GM18517 (cell line): ENCODE measurements at regions not wholly inside any gene's neighbourhood (a gene's known extent, or its start where the extent isn't known, plus 50 kb on each side); places are given as distances from the start of the nearest gene placed in this dataset.
"Not testable (repeated sequence)": the region's sequence is repeated elsewhere in the genome, so short reads cannot be mapped to it uniquely, and the experiment has no call there.

Source experiments
- ATAC-seq: cut with Tn5 transposase; IDR thresholded peaks from one replicate; pipeline ENCODE4 v1.9.1; 2021; ENCODE audit warnings: mild to moderate bottlenecking, moderate library complexity; ENCODE audit not compliant: unreplicated experiment

DNA sequence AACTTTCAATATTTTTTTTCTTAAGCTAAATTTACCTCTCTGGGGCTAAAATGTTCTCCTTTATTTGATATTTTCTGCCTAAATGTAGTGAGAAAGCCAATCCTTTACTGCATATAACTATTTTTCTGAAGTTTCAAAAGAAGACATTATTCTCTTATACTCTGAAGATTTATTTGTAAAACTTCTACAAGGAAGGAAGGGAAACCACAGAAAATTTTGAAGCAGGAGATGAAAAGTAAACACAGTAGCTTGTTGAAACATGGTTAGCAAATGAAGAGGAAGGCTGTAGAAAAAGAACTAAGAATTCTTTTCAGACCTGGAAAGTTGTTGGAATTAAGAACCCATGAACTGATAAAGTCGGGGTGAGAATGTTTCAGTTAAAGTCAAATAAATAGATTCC, 330.3 kb downstream of the HGF start:
- ATAC-seq = no peak

DNA sequence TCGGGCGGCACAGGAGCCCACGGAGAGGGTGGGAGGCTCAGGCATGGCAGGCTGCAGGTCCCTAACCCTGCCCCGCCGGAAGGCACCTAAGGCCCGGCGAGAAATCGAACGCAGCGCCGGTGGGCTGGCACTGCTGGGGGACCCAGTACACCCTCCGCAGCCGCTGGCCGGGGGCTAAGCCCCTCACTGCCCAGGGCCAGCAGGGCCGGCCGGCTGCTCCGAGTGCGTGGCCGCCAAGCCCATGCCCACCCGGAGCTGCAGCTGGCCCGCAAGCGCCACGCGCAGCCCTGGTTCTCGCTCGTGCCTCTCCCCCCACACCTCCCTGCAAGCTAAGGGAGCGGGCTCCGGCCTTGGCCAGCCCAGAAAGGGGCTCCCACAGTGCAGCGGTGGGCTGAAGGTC, 332.7 kb downstream of the HGF start:
- not testable (repeated sequence) for ATAC-seq

DNA sequence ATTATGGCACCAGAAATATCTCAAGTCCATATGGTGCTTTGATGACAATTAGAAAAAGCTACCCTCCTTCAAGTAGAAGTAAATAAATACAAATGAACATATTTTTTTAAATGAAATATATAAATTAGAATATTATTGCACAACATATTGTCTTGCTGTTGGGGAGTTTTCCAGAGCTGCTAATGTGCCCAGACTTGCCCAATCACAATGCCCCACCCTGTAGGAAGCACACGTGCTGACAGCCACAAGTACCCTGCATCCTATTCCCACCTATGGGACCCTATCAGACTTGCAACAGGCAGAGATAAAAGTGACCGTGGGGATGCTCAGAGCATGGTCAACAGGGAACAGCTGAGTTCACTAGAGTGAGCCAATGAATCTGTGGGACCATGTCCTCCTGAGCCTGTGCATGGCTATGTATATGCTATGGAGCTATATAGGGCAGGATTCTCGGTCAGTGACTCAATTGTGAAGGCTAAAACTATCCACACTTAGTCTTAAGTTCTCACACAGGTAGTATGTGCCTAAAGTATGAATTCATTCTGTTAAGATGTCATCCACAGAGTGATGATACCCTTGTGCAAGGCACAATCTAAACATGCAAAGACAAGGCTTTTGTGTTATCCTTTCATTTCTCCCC, 336.0 kb downstream of the HGF start:
- no peak for ATAC-seq

DNA sequence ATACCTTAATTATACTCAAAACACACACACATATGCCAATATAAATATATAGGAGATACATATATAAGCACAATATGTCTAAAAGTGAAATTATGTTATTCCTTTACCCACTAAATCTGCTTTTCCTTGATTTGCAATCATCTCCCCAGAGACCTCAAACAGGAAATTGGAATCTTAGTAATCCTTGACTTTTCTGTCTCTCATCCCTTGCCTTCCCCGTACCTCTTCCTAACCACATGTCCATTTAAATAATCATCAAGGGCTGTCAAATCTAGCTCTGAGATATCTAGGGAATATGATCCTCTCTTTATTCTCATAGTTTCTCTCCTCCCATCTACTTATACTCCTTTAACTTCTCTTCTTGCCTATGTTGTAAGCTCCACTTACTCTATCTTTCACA, 336.6 kb downstream of the HGF start:
- no peak for ATAC-seq

DNA sequence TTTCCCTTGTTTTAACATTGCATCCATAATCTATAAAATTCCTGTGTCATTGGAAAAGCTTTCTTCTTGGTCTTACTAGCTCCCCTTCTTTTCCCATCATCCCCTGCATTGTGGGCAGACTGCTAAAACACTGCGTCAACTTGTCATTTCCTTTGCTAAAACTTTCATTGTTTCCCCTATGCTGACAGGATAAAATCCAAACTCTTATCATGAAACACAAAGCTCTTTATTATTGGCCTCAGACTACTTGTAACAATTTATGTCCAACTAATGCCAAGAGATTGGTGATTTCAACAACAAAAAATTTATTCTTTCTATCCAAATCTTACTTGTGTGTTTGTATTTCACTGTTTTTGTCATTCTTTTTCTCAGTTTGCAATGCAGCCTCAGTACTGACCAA, 339.1 kb downstream of the HGF start:
- ATAC-seq = no peak

DNA sequence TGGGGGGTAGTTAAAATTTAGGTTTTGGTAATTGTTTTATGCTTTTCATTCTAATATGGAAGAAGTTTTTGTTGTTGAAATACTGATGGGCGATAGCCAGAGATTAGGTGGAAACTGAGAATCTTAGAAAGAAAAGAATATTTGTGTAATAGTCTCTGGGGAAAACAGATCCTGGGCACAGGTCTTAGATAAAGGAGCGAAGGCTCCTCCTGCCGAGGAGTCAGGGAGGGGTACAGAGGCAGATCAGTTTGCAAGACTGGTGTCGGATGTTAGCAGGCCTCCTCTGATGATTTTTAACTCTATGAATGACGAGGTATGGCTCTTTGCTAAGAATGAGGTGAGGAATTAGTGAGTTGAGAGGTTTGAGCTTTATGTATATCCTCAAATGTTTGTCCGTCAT, 339.7 kb downstream of the HGF start:
- ATAC-seq = no peak

DNA sequence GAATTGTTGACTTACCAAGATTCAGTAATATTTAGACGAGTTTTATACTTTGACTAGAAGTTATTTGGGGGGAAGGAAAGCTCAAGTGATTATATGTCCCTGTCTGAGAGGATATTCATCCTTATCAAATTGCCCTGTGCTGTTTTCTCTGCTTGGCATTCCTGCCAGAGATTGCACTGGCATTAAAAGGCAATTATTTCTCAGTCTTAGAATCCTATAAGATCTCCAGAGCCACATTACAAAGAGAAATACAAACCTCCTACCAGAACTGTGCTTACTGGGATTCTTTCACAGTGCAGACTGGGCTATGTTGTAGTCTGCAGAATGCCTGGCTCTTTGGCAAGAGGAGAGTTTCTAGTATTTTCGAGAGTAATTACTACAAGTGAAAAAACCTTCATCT, 342.4 kb downstream of the HGF start:
- ATAC-seq = no peak

DNA sequence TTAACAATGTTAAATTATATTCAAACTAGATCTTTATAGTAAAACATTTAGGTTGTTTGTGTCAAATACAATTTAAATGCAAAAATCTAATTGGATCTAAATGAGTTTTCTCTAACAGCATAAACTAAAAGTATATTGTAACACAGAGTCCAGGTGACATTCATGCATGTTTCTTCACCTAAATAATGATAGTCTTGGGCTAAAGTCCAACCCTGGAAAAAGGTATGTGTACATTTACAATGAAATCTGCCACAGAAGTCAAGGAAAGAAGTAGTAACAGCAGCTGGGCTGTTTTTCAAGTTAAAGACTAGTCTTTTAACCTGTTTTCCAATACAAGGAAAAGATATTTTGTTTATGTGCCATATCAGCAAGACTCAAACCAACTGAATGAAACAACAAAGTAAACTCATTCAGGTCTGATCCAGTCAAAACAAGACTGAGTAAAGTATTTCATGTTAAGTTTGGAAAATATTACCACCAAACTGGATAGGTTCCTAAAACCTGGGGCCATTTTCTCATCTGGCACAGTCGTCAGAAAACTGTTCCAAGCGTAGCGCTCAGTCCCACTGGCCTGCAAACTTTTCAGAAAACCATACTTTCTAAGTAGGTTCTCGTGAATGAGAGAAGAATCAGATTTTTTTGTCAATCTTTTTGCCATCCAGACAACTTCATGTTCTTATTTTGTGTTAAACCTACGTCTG, 349.2 kb downstream of the HGF start:
- no peak for ATAC-seq

DNA sequence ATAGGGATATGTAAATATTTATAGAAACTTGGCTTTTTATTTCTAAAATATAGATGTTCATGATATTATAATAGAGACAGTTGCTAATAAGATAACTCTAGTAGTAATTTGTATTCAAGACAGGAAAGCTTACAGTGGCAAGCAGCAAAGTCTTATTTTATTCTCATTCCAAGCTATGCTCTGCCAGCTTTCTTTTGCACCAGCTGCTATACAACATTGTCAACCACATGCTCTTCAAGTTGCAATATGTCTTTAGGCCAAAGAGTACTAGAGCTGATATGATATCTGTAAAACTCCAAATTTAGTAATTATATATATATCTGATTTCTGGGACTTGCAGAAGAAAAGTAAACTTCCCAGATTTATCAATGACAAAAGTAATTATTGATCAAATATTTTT, 350.1 kb downstream of the HGF start:
- no peak for ATAC-seq

DNA sequence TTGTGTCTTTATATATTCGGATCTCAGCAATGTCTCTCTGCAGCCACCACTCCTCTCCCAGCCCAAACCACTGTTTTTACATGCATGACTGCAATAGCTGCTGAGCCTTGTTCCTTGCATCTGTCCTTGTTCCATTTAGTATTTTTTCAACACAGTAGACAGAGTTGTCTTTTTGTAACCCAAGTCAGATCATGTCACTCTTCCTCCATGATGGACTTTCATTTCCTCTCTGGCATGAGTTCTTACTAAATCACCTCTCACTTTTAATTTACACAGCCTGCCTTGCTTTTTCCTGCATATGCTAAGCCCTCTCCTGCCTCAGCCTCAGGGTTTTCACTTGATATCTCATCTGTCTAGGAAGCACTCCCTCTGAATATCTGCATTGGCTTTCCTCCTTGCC, 353.2 kb downstream of the HGF start:
- no peak for ATAC-seq

DNA sequence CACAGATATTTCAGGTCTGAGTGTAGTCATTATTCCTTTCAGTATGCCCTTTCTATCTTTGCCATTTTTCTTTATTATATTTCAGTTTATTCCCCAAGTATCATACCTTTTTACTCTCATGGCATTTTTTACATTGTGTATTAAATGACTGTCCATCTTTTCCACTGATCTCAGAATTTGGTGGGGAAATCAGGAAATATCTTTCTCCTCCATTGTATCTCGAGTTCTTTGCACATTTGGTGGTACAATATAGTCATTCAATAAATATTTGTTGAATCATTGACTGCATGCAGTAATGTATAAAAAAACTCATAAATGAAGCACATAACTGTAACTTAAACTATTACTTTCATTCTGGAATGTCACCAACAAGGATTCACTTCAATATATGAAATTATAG, 354.7 kb downstream of the HGF start:
- ATAC-seq = no peak

DNA sequence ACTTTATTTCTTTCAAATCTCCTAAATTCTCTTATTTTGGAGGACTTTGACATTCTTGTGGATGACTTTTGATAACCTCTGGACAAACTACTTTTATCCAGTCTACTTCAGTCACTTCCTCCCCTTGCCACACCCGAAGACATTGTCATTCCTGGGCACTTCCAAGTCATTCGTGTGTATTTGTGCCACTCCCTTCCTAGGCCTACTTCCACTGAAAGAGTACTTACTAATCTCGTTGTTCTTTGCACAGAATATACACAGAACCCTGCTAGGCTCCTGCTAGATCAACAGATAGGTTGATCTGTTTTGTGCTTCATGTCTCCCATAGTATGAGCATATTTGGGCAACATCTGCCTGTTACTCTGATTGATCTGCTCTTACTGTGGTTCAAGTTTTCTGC, 355.4 kb downstream of the HGF start:
- no peak for ATAC-seq

DNA sequence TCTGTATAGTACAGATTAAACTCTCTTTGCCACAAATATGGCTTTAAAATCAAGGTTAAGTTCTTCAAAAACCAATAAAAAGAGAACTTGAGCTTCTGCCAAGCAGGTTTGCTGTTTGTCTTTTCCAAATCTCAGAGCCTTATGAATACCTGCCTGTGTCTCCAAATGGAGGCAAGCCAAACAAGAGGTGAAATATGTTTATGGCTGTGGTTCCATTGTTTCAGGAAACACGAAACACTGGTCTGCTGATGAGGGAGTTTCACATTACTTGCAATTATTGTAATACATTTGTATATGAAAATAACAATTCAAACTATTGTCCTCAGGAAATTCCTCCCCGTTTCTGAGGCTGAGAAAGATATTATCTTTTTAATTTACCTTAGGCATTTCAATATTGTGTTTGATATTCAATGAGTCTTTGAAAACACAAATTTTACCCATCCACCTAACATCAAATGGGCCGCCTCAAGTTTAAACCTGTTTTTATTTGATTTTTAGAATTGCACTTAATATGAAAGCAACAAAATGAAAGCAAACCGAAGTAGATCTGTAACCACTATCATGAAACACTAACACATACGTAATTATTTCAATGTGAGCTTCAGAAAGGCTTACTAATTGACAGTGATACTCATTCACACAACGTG, 359.3 kb downstream of the HGF start:
- ATAC-seq = no peak

DNA sequence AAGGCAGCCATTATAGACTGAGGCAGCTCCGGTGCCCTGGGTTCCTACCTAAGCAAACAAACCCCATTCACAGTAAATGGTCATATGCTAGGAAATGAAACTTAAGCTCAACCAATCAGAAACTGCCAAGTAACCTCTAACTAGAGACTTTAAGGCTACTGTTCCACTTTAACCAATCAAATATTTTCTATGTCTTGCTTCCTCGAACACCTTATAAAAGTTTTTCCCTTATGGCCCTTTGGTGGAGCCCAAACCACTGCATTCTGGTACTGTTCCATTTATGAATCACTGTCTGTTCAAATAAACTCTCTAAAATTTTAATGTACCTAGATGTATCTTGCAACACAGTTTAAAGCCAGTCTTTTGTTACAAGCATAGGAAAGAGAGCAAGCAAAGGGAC, 361.1 kb downstream of the HGF start:
- ATAC-seq = no peak

DNA sequence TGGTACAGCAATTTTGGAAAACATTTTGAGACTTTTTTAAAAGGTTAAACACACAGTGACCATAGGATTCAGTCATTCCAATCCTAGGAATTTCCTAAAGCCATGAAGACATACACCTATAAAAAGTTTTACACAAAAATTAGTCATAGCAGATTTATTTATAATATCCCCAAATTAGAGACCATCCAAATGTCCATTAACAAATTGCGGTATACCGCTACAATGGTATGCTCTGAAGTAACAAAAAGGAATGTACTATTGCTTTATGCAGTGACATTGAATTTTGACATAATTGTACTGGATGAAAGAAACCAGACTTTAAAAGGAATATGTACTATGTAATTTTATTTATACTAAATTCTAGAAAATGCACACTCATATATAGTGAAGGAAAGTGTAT, 362.8 kb downstream of the HGF start:
- ATAC-seq = no peak

DNA sequence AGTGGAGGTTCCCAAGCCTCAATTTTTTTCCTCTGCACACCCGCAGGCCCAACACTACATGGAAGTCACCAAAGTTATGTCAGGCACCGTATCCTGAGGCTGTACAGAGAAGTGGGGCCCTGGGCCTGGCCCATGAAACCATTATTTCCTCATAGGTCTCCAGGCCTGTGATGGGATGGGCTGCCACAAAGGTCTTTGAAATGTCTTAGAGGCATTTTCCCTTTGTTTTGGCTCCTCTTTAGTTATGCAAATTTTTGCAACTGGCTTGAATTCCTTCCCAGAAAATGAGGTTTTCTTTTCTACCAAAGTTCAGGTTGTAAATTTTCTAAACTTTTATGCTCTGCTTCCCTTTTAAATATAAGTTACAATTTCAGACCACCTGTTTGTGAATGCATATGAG, 365.2 kb downstream of the HGF start:
- no peak for ATAC-seq

DNA sequence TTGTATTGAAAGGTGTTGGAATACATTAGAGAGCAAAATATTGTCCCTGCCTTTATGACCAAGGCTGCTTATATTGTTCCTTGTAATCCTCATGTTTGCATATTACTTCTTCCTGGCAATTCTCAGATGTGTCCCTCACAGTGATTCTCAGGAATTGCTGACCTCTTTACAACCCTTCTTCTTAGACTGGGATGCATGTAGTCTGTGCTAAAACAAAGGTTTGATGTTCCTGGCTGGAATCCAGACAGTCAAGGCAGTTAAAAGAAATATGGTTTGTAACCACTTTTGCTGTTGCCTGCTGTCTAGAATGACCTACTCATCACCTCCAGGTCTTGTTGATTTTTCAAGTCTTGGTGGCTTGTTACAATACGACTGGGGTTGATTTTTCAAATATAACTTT, 367.6 kb downstream of the HGF start:
- ATAC-seq = no peak

DNA sequence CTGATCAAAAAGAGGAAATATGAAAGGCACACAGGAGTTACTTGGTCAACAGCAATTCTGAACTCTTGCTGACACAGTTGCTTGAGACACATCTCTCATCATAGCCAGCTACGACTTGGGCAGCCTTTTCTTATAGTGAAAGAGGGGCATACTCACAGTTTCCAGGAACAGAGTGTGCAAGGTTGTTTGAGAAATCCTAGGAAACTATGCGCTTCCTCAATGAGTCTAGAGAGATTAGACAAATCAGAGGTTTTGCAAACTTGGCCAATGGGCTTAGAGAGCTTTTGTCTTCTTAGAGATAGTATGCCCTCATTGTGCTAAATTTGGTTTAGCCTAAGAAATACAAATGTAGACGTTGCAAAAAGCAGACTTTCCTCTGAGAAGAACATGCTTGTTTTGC, 370.4 kb downstream of the HGF start:
- ATAC-seq = no peak

DNA sequence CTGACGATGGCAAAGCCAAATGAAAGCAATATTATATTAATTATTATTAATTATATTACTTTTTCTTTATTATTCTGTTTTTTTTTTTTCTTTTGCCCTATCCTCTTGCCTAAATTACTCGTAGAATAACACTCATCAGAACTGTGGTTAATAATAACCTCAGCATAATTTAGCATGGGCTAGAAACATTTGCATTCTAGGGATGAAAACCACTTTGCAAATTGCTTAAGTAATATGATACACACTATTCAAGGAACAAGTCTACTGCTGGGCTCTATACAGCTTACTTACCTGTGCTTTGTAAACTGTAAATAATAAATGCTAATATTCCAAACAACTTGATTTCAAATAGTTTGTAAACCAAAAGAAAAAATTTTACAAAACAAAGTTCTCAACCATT, 375.8 kb downstream of the HGF start:
- ATAC-seq = no peak

DNA sequence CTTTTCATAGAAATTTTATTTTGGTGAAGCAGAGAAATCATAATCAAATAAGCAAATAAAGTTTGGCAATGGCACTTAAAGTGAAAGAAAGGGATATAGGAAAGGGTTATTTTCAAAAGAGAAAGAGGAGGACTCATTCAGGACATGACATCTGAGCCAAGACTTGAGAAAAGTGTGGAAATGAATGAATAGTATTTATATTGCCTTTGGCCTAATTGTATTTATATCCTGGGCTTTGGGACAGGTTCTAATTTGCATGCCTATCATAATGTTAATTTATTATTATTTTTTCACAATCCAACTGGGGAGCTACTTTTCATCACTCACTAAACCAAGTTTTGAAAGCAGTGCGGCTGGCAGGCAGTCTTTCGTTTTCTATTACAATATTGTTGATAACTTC, 376.8 kb downstream of the HGF start:
- no peak for ATAC-seq

DNA sequence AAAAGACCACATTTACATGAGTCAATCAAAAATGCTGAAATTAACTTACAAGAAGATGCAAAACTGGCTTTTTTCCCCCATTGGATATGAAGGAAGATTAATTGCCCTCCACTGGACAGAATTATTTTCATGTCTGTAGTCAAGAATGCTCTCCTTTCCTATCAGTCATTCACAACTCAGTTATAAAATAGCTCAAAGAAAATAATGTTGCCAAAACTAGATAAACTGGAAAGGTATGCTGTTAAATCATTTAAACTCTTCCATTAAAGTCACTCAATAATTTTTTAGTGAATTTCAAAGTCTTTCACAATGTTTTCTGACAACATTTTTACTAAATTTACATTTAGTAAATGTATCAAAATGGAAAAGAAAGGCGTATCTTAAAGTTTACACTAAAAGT, 384.5 kb downstream of the HGF start:
- ATAC-seq = no peak

DNA sequence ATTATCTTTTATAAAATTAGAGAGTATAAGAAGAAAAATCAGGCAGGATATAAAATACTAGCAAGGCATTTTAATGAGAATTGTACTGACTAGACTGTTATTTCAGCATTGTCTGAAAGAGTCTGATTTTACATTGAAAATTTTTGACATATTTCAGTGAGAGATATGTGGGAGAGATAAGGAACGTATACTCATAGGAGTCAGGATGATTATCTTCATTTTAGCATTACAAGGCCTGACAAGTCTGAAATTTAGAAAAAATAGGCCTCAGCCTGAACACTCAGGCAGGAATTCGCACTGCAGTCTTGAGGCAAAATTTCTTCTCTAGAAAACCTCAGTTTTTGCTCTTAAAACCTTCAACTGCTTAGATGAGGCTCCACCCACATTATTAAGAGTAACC, 386.0 kb downstream of the HGF start:
- ATAC-seq = no peak

DNA sequence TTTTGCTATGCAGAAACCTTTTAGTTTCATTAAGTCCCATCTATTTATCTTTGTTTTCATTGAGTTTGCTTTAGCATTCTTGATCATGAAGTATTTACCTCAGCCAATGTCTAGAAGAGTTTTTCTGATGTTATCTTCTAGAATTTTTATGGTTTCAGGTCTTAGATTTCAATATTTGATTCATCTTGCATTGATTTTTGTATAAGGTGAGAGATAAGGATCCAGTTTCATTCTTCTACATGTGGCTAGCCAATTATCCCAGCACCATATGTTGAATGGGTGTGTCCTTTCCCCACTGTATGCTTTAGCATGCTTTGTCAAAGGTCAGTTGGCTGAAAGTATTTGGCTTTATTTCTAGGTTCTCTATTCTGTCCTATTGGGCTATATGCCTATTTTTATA, 395.2 kb downstream of the HGF start:
- ATAC-seq = not testable (repeated sequence)
